Fibroblast of lung (primary cell): ENCODE measurements at regions not wholly inside any gene's neighbourhood (a gene's known extent, or its start where the extent isn't known, plus 50 kb on each side); places are given as distances from the start of the nearest gene placed in this dataset.

Experiments used
- EZH2 ChIP-seq: IDR thresholded peaks from 2 replicates; pipeline ENCODE4 v1.5.1; 2012; ENCODE audit warnings: low read length, control low read depth, mild to moderate bottlenecking; ENCODE audit errors: missing control alignments
- TF ChIP-seq, protein P1 (sequence below), 2 donors: IDR thresholded peaks in 1 of 2; conservative IDR thresholded peaks in 1 of 2; 1 replicate in 1 of 2; 2 replicates in 1 of 2; pipeline ENCODE4 v1.5.1; 2011 to 2012; ENCODE audit warnings: low read length in 2 of 2, control low read depth in 1 of 2, inconsistent platforms in 1 of 2, low read depth in 1 of 2, mild to moderate bottlenecking in 1 of 2

DNA sequence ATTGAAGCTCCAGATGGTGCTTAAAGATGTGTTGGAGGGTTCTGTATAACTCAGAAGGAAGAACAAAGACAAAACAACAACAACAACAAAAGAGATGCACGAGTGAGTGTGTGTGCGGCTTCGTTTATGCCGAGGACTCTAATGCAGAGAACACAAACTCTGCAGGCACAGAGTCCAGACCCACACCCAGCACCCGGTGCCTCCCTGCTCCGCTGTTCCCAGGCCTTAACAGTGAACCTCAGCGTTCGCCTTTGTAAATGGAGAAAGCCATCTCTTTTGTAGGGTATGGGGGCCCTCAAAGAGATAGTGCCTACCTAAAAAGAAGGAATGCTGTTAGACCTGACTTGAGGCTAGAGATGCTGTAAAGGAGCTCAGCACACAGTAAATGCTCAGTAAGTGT lies 243.3 kb downstream of the ERMARD start:
- TF ChIP-seq, protein P1, sequence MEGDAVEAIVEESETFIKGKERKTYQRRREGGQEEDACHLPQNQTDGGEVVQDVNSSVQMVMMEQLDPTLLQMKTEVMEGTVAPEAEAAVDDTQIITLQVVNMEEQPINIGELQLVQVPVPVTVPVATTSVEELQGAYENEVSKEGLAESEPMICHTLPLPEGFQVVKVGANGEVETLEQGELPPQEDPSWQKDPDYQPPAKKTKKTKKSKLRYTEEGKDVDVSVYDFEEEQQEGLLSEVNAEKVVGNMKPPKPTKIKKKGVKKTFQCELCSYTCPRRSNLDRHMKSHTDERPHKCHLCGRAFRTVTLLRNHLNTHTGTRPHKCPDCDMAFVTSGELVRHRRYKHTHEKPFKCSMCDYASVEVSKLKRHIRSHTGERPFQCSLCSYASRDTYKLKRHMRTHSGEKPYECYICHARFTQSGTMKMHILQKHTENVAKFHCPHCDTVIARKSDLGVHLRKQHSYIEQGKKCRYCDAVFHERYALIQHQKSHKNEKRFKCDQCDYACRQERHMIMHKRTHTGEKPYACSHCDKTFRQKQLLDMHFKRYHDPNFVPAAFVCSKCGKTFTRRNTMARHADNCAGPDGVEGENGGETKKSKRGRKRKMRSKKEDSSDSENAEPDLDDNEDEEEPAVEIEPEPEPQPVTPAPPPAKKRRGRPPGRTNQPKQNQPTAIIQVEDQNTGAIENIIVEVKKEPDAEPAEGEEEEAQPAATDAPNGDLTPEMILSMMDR (conservative IDR thresholded peaks at IDR 0.05 in 1 of 2, IDR thresholded peaks at IDR 0.05 in 1 of 2; ENCODE audit: low read depth in 1 of 2, low read length in 2 of 2) = no peak
- no peak for TF ChIP-seq EZH2
